T-helper 17 cell (primary cell): ENCODE measurements at regions not wholly inside any gene's neighbourhood (a gene's known extent, or its start where the extent isn't known, plus 50 kb on each side); places are given as distances from the start of the nearest gene placed in this dataset.

ENCODE experiments used
- ATAC-seq: fragments of 150-1000 bp; cut with Tn5 transposase; 2 replicates; pipeline ENCODE4 v1.10.0; 2021; ENCODE audit warnings: mild to moderate bottlenecking, moderate library complexity
- DNase-seq, 3 donors: peaks; one replicate each; pipeline versions ENCODE4 v3.0.0 to v3.0.0-alpha.2; 2020 to 2021
- H3K9me3 ChIP-seq: one replicate; pipeline ENCODE4 v1.7.0; 2013; ENCODE audit warnings: low read length, mild to moderate bottlenecking; ENCODE audit not compliant: control insufficient read depth, poor library complexity, severe bottlenecking
- H3K27ac Mint-ChIP-seq: one replicate; pipeline ENCODE4 v1.8.0; 2022; ENCODE audit warnings: mild to moderate bottlenecking, moderate library complexity, mixed read lengths
- H3K27me3 Mint-ChIP-seq: one replicate; pipeline ENCODE4 v1.8.0; 2022; ENCODE audit warnings: mixed read lengths
- H3K36me3 Mint-ChIP-seq: one replicate; pipeline ENCODE4 v1.8.0; 2022; ENCODE audit warnings: low read depth, mixed read lengths
- H3K4me1 Mint-ChIP-seq: one replicate; pipeline ENCODE4 v1.8.0; 2022; ENCODE audit warnings: mild to moderate bottlenecking, mixed read lengths
- H3K4me3 Mint-ChIP-seq: one replicate; pipeline ENCODE4 v1.8.0; 2022; ENCODE audit warnings: mild to moderate bottlenecking, moderate library complexity, mixed read lengths

DNA sequence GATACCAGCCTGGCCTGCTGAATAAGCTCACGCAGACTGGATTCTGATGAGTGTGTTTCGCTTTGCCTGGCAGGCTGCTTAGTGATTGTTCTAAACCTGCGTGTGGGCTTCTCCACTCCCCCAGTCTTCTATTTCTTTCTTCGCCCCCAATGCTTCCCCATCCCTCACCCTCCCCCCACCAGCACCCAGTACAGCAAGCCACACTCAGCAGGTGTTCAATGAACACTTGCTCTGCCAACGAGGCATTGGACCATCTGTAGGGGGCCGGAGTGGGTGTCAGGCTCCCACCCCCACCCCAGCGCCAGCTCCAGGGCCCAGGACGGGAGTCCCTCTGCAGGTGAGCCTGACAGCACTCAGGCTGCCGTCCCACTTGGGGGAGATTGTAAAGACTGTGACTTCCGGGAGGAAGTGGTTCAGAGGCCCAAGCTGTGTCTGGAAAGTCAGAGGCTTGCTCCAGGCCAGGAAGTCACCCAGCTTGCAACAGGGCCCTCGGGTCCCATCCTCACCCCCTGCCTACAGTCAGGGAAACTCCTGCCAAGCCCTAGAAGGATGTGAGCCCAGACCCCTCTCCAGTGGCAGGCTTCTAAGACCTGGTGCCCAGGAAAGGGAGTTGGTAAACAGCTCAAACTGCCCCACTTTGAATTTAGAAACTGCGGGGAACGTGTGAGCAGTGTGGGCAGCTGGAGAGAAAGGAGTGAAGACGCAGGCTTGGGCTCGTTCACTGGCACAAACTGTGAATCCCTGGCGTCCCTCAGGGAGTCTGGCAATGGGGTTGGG, 66.3 kb upstream of the PRDM11 start:
- Mint-ChIP-seq H3K4me3 (peak overlapping the region; percentile 70), H3K27ac (peak overlapping the region; percentile 89), H3K36me3 (no peaks in the 10 kb centered on the region), H3K27me3 (no peaks in the 10 kb centered on the region), H3K4me1 (peaks cover 18% of the 10 kb centered on the region)
- H3K9me3 ChIP-seq: no peaks in the 10 kb centered on the region
- ATAC-seq: peak; percentile 92
- DNase-seq: peak in 2 of 3 donors; percentile 18 to 23

DNA sequence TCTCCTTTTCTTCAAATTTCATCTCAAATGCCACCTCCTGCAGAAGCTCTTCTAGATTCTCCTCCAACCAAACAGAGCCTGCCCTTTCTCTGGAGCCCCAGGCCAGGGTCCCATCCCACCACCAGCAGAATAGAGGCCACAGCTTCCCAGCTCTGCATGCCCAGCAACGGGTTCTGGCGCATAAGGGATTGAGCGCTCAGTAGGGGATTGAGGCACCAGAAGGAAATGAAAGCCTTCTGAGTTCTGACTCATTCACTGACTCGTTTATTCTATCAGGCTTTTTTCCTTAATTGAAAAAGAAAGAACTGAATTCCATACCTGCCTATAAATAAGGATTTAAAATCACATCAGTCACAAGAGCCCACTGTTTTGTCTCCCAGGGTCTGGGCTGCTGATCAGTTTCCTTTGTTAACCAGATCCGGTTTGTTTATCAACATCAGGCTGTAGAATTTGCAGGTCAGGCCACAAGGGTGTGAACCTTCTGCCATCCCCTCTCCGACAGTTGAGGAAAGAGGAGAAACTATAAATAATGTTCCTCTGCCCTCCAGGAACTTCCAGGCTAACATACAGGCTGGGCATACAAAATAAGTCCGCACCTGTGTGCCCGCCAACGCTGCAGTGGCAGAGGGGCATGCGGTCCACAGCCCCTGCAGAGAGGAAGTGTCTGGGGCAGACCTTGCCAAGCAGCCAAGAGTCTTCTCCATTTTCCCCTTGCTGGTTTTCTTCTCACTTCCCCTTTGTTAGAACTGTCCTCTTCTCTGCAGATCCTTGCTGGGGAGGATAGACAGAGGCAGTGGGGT, 63.5 kb upstream of the PRDM11 start:
- H3K36me3 Mint-ChIP-seq: no peaks in the 10 kb centered on the region
- H3K9me3 ChIP-seq: no peaks in the 10 kb centered on the region
- H3K4me3 Mint-ChIP-seq: no peak overlapping the region
- H3K27ac Mint-ChIP-seq: no peak overlapping the region
- no peaks in the 10 kb centered on the region for H3K27me3 Mint-ChIP-seq
- ATAC-seq: peak; percentile 41
- peaks cover 19% of the 10 kb centered on the region for H3K4me1 Mint-ChIP-seq
- DNase-seq: no peak

DNA sequence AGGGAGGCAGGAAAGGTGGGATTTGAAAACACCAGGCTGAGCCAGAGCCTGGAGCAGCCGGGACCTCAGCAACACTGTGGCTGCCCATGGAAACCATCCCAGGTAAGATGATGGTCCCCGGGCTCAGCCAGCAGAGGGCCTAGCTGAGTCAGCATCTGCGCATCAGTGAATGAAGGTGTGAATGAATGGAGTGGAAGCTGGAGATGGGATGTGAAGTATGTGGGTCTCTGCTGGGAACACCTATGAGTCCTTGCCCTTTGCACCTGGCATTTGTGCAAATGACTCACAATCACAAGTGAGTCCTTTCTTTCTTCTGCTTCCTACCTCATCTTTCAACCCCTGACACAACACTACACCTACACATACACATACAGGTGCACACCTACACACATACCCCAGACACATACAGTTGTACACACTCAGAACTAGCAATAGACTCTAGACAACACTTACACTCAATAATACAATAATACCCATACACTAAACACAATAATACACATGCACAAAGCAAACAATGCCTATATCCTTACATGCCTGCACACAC, 62.8 kb upstream of the PRDM11 start:
- ATAC-seq: no peak
- DNase-seq: no peak
- no peaks in the 10 kb centered on the region for H3K9me3 ChIP-seq
- Mint-ChIP-seq H3K4me3 (no peak overlapping the region), H3K36me3 (no peaks in the 10 kb centered on the region), H3K27me3 (no peaks in the 10 kb centered on the region), H3K4me1 (peaks cover 19% of the 10 kb centered on the region), H3K27ac (no peak overlapping the region)

DNA sequence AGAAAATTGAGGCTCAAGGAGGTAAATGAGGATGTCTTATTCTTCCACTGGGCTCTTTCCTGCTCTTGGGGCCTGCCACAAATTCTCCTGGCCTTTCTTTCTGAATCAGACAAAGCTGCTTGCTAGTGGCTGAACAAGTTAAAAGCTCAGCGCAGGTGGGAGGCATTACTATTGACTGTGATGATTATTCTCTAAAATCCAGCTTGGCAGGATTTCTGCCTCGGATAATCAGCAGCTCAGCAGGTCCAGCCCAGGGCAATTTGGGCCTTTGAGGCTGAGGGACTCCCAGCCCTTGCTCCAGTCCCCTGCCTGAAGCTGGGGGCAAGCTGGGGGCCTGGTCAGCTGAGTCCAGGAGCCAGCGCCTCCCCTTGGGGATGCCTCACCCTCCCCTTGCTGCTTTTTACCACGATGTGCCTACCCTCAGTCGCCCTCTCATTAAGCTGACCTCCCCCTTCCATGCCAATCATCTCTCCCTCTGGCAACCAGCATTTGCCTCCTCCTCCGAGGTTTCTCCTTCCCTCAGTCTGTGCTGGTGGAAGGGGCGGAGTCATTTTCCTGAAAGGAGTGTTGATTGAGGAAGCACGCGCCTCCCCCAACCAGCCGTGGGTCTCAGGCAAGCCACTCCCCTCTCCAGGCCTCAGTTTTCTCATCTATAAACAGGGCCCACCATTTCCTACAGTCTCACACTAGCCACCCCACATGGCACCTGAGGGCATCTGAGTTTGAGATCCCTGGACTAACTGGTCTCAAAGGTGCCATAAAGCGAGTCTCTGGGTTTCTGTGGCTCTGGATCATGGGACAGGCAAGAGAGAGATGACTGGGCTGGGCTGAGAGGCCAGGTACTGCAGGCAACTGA, 60.6 kb upstream of the PRDM11 start:
- Mint-ChIP-seq H3K27me3 (peaks cover 6% of the 10 kb centered on the region), H3K36me3 (no peaks in the 10 kb centered on the region), H3K27ac (no peak overlapping the region), H3K4me3 (no peak overlapping the region), H3K4me1 (peaks cover 12% of the 10 kb centered on the region)
- no peak for ATAC-seq
- no peaks in the 10 kb centered on the region for H3K9me3 ChIP-seq
- no peak for DNase-seq

DNA sequence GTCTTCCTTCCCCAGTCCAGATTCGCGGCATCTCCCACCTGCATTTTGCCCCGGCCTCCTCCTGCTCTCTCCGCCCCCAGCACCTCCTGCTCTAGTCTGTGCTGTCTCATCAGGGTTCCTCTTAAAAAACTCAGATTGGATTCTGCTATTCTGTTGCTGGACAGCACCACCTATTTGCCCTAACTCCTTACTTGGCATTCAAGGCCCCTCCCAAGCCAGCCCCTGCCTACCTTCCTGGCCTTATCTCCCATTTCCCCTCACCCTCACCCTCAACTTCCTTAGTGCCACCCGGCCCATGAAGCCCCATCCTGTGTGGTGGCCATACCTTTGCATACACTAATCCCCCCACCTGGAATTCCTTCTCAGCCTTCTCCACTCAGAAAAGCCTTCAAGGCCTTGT, 59.9 kb upstream of the PRDM11 start:
- ATAC-seq: no peak
- DNase-seq: no peak
- Mint-ChIP-seq H3K36me3 (no peaks in the 10 kb centered on the region), H3K4me3 (no peak overlapping the region), H3K27ac (peak overlapping the region; percentile 34), H3K4me1 (peaks cover 15% of the 10 kb centered on the region), H3K27me3 (peaks cover 6% of the 10 kb centered on the region)
- no peaks in the 10 kb centered on the region for H3K9me3 ChIP-seq

DNA sequence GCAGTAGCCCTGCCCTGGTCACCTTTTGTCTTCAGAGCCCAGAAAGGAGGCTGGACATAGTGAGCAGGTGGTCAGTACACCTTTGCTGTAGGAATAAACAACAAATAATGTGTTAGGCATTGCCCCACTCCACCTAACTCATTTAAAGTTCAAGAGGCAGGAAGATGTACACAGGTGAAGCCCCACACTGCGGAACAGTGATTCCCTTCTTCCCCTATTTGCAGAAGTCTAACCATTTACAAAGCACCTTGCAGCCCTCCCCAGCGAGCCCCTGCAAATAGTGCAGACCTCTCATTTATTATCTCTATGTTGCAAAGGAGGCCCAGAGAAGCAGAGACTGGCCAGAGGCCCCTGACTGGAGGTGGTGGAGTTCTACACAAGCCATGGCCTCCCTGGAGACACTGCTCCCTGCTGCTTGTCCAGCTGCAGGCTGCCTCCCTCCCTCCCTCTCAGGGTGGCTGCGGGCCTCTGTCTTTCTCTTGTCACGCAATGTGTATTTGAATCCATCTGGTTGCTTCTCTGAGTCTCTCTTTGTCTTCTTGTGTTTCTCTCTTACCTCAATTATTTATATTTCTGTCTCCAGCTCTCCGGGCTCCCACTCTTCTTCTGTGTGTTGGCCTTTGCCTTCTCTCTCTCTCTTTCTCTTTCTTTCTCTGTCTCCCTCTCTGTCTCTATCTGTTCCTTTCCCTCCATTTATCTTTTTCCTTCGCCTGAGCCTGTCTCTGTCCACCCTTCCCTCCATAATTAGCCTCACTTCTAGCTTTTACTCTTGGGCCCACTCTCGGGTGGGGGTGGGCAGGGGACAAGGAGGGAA, 59.1 kb upstream of the PRDM11 start:
- no peaks in the 10 kb centered on the region for H3K9me3 ChIP-seq
- ATAC-seq: no peak
- no peak for DNase-seq
- H3K27ac Mint-ChIP-seq: peak overlapping the region; percentile 34
- no peak overlapping the region for H3K4me3 Mint-ChIP-seq
- peaks cover 16% of the 10 kb centered on the region for H3K4me1 Mint-ChIP-seq
- peaks cover 6% of the 10 kb centered on the region for H3K27me3 Mint-ChIP-seq
- H3K36me3 Mint-ChIP-seq: no peaks in the 10 kb centered on the region

DNA sequence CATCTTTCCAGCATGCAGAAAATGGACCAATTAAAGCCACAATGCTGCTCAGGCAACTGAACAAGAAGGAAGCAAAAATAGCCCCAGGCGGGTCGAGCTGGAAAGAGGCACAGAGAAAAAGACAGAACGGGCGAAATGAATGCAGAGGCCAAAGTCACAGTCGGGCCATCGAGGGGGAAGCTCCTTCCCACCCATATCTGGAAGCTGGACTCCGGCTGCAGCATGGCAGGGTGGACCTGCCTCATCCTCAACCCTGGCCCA, 58.6 kb upstream of the PRDM11 start:
- no peaks in the 10 kb centered on the region for H3K9me3 ChIP-seq
- Mint-ChIP-seq H3K4me1 (peaks cover 13% of the 10 kb centered on the region), H3K36me3 (no peaks in the 10 kb centered on the region), H3K4me3 (no peak overlapping the region), H3K27me3 (peaks cover 6% of the 10 kb centered on the region), H3K27ac (no peak overlapping the region)
- DNase-seq (no peak), ATAC-seq (no peak)

DNA sequence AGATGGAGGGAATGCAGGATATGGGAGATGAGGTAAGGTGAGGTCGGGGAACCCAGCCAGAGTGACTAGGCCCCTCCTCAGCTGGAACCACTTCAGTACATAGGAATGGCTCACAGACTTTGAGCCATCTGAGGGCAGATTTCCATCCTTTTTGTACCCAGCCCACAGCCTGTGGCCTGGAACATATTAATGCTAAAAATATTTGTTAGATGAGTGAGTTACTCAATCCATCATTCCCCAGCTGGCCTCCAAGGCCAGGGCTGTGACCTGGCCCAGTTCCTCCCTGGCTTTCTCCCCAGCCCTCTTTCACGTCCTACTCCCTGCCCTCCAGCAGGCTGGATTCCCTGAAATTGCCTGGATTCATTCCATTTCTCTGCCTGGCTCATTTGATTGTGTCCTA, 57.2 kb upstream of the PRDM11 start:
- H3K27ac Mint-ChIP-seq: no peak overlapping the region
- no peaks in the 10 kb centered on the region for H3K36me3 Mint-ChIP-seq
- DNase-seq (no peak), ATAC-seq (no peak)
- H3K4me1 Mint-ChIP-seq: peaks cover 22% of the 10 kb centered on the region
- H3K4me3 Mint-ChIP-seq: no peak overlapping the region
- peaks cover 6% of the 10 kb centered on the region for H3K27me3 Mint-ChIP-seq
- H3K9me3 ChIP-seq: no peaks in the 10 kb centered on the region

DNA sequence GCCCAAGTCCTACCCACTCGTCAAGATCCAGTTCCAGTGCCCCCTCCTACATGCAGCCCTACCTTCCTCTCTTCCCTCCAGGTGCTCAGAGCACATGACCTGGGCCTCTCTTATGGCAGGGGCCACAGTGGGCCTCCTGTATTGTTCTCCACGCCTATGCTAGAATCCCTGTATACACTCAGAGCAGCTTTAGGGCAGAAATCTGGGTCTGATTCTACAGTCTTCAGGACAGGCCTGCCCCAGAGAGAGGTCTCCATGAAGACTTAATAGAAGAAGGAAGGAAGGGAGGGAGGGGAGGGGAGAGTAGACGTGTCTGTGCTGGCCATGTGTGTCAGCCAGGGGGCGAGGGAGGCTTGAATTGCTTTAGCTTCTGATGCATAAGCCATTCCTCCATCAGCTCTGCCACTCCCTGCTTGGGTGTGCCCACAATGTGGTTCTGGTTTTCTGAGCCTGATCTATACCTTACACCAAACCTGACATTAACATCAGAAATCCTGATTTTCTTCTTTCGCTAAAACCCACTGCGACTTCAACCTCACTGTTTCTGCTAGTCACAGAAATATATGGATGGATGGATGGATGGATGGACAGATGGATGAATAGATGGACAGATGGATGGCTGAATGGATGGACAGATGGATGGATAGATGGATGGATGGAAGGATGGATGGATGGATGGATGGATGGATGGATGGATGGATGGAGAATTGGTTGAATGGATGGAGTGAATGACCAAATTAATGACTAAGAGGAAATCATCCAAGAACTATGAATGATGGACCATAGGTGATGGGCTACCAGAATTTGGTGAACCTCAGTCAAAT, 56.6 kb upstream of the PRDM11 start:
- no peaks in the 10 kb centered on the region for H3K9me3 ChIP-seq
- H3K4me1 Mint-ChIP-seq: peaks cover 22% of the 10 kb centered on the region
- peak overlapping the region; percentile 64 for H3K27ac Mint-ChIP-seq
- peaks cover 6% of the 10 kb centered on the region for H3K27me3 Mint-ChIP-seq
- H3K4me3 Mint-ChIP-seq: no peak overlapping the region
- no peak for DNase-seq
- no peaks in the 10 kb centered on the region for H3K36me3 Mint-ChIP-seq
- no peak for ATAC-seq

DNA sequence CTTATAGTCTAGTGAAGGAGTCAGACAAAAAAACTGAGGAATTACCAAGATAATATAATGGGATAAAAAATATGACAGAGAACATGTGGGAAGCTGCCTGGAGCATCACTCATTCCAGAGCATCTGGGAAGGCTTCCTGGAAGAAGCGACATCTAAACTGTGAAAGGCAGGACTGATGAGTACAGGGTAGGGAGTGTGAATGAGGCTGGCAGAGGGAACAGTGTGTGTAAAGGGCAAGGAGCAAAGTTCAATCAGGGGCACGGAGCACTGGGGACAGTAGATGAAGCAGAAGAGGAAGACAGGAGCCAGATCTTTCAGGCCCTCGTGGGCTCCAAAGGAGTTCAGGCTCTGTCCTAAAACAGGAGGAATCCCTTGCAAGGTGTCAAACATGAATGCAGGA, 55.8 kb upstream of the PRDM11 start:
- Mint-ChIP-seq H3K27ac (peak overlapping the region; percentile 64), H3K36me3 (no peaks in the 10 kb centered on the region), H3K27me3 (peaks cover 10% of the 10 kb centered on the region), H3K4me1 (peaks cover 22% of the 10 kb centered on the region), H3K4me3 (no peak overlapping the region)
- H3K9me3 ChIP-seq: no peaks in the 10 kb centered on the region
- no peak for ATAC-seq
- no peak for DNase-seq

DNA sequence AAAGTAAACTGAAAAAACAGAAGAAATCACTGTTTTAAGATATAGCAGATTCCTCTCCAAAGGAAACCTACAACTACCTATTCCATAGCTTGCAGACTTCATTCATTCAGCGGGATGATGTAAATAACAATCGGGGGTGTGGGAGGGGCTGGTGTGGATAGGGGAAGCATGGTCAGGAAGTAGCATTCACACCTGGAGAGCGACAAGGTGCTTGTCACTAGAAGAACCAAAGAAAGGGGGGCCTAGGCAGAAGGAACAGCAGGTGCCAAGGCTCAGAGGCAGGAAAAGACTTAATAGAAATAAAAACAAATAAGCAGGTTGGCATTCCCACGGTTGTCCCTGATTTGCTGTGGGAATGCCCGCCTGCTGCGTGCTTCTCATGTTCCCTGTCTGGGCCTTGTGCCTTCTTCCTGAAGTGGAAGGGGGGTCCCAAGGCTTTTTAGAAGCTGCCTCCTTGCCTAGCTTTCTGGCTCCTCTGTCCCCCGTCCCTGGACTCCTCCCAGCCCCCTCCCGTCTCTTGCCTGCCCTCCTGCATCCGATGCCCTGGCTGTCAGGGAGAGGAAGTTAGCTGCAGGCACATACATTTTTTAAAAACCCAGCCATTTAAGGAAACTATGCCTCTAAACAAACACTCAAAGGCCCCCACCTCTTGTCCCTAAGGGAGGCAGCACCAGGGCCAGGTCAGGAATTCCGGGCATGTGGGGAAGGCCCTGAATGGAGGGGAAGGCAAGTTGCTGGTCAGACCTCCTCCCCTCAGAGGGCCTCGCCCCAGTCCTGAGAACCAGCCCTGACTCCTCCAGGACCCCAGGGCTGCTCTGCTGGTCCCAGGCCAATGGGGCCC, 54.7 kb upstream of the PRDM11 start:
- H3K9me3 ChIP-seq: no peaks in the 10 kb centered on the region
- Mint-ChIP-seq H3K4me3 (no peak overlapping the region), H3K4me1 (peaks cover 22% of the 10 kb centered on the region), H3K27ac (no peak overlapping the region), H3K27me3 (peaks cover 19% of the 10 kb centered on the region), H3K36me3 (peaks cover 2% of the 10 kb centered on the region)
- DNase-seq (no peak), ATAC-seq (no peak)
